Tibial nerve (tissue), 4 donors: ENCODE measurements at regions not wholly inside any gene's neighbourhood (a gene's known extent, or its start where the extent isn't known, plus 50 kb on each side); places are given as distances from the start of the nearest gene placed in this dataset.
"Not testable (repeated sequence)": the region's sequence is repeated elsewhere in the genome, so short reads cannot be mapped to it uniquely, and the experiment has no call there.

ENCODE experiments used
- DNase-seq, 2 donors: peaks; one replicate each; pipeline ENCODE4 v3.0.0-alpha.2; 2019; ENCODE audit warnings: low spot score in 2 of 2
- H3K27ac ChIP-seq, 4 donors: fragments of 200-600 bp; sonication (generic) in 3 of 4; one replicate each; pipeline ENCODE4 v1.5.1; 2017 to 2019; ENCODE audit warnings: mild to moderate bottlenecking in 1 of 4
- H3K27me3 ChIP-seq, 2 donors: fragments of 200-600 bp; sonication (generic) in 1 of 2; one replicate each; pipeline versions ENCODE4 v1.5.1 to v1.6.0; 2017 to 2019
- H3K36me3 ChIP-seq, 3 donors: fragments of 200-600 bp; sonication (generic); one replicate each; pipeline ENCODE4 v1.5.1; 2018 to 2019
- H3K4me1 ChIP-seq, 4 donors: fragments of 200-600 bp; sonication (generic) in 3 of 4; one replicate each; pipeline ENCODE4 v1.5.1; 2017 to 2019
- H3K4me3 ChIP-seq, 4 donors: fragments of 200-600 bp; sonication (generic) in 3 of 4; one replicate each; pipeline ENCODE4 v1.5.1; 2017 to 2019; ENCODE audit warnings: mild to moderate bottlenecking in 1 of 4, moderate library complexity in 1 of 4
- H3K9me3 ChIP-seq, 4 donors: fragments of 200-600 bp; sonication (generic) in 3 of 4; one replicate each; pipeline ENCODE4 v1.5.1; 2017 to 2019
- CTCF ChIP-seq, 5 experiments: fragments of 200-600 bp in 3 of 5; fragments of 450-650 bp in 2 of 5; sonication (generic) in 3 of 5; IDR thresholded peaks; one replicate each; pipeline ENCODE4 v1.5.1; 2016 to 2019; ENCODE audit warnings: antibody characterized with exemption in 5 of 5, mild to moderate bottlenecking in 3 of 5, moderate library complexity in 2 of 5
- EP300 ChIP-seq, 2 donors: sonication (generic); formaldehyde crosslinking; IDR thresholded peaks; one replicate each; pipeline ENCODE4 v1.6.1; 2017; ENCODE audit warnings: antibody characterized with exemption in 2 of 2, mild to moderate bottlenecking in 1 of 2
- POLR2A ChIP-seq, 2 donors: fragments of 450-650 bp; IDR thresholded peaks; one replicate each; pipeline ENCODE4 v1.6.1; 2017; ENCODE audit warnings: antibody characterized with exemption in 2 of 2, mild to moderate bottlenecking in 2 of 2, moderate library complexity in 2 of 2
- WGBS, 2 donors: methylation state at CpG; one replicate each; pipeline ENCODE4 v1.1.5; 2018; 5-methylcytosine and 5-hydroxymethylcytosine counted together

- Histone ChIP-seq H3K4me1 (no peaks in the 10 kb centered on the region), H3K9me3 (peaks cover 0 to 17% (median 2%) of the 10 kb centered on the region in 4 donors), H3K27ac (no peak overlapping the region), H3K27me3 (no peaks in the 10 kb centered on the region), H3K36me3 (no peaks in the 10 kb centered on the region), H3K4me3 (no peak overlapping the region)
- TF ChIP-seq EP300 (IDR thresholded peaks at IDR 0.05) (no peak), POLR2A (IDR thresholded peaks at IDR 0.05) (no peak), CTCF (IDR thresholded peaks at IDR 0.05) (no peak)
- no peak for DNase-seq
- WGBS, 2 donors = 79 to 91% methylated on average over 1 of the region's 1 CpG
Observed at GRCh38 chr2:228426502-228427216, 245.2 kb upstream of the SPHKAP start.

DNA sequence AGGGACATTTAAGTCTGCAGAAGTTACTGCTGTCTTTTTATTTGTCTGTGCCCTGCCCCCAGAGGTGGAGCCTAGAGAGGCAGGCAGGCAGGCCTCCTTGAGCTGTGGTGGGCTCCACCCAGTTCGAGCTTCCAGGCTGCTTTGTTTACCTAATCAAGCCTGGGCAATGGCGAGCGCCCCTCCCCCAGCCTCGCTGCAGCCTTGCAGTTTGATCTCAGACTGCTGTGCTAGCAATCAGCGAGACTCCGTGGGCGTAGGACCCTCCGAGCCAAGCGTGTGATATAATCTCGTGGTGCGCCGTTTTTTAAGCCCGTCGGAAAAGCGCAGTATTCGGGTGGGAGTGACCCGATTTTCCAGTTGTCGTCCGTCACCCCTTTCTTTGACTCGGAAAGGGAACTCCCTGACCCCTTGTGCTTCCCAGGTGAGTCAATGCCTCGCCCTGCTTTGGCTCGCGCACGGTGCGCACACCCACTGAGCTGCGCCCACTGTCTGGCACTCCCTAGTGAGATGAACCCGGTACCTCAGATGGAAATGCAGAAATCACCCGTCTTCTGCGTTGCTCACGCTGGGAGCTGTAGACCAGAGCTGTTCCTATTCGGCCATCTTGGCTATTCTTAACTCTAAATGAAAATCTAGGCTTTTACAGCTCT is 244.0 kb upstream of the SPHKAP start:
- not testable (repeated sequence) for H3K27me3 ChIP-seq, H3K4me1 ChIP-seq, H3K27ac ChIP-seq, H3K36me3 ChIP-seq, DNase-seq, H3K4me3 ChIP-seq
- WGBS, 2 donors = 84 to 86% methylated on average over 27 to 30 of the region's 31 CpGs
- peaks cover 0 to 17% (median 2%) of the 10 kb centered on the region in 4 donors for H3K9me3 ChIP-seq

DNA sequence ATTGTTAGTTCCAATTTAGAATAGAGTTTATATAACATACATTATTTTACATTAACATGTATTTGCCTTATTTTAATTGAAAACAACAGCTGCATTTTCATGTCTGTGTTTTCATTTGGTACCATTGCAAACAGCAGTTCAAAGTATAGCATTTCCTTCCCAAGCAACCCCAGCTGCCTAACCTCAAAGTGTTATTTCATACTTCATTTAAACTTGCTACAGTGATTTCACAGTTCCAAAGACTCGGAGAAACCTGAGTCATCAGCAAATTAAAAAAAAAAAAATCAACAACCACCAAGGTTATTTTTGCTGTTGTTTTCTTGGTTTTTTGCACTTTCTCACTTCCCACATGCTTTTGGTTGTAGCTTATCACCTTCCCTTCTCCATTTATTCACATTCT is 236.5 kb upstream of the SPHKAP start:
- 30 to 46% methylated on average over 1 of the region's 1 CpG for WGBS, 2 donors

DNA sequence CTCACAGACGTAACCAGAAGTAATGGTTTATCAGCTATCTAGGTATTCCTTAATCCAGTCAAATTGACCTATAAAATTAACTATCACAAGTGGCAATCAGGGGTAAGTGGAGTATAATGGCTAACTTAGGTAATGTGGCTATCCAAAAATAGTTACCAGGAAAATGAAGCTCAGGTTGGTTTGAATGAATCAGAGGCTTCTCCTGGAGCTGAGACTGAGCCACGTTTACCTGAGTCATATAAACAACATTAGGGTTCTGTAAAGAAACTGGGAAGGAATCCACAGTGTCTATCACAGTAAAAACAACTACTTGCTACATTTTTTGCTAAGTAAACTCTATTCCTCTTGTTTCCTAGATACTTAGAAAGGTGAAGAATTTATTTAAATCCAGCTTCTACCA is 236.0 kb upstream of the SPHKAP start:
- WGBS, 2 donors = 41 to 54% methylated on average over 2 of the region's 2 CpGs
- Histone ChIP-seq H3K4me1 (no peaks in the 10 kb centered on the region), H3K27ac (no peak overlapping the region), H3K36me3 (no peaks in the 10 kb centered on the region), H3K9me3 (no peaks in the 10 kb centered on the region), H3K4me3 (no peak overlapping the region), H3K27me3 (no peaks in the 10 kb centered on the region)
- TF ChIP-seq POLR2A (IDR thresholded peaks at IDR 0.05) (no peak), CTCF (IDR thresholded peaks at IDR 0.05) (no peak), EP300 (IDR thresholded peaks at IDR 0.05) (no peak)
- no peak for DNase-seq

More for the DNA sequence above, 236.5 kb upstream of the SPHKAP start:
- no peaks in the 10 kb centered on the region for H3K27me3 ChIP-seq
- no peak for TF ChIP-seq POLR2A (IDR thresholded peaks at IDR 0.05)
- no peak for TF ChIP-seq EP300 (IDR thresholded peaks at IDR 0.05)
- no peak for TF ChIP-seq CTCF (IDR thresholded peaks at IDR 0.05)
- DNase-seq = no peak
- no peak overlapping the region for H3K27ac ChIP-seq
- H3K4me3 ChIP-seq = no peak overlapping the region
- no peaks in the 10 kb centered on the region for H3K9me3 ChIP-seq
- no peaks in the 10 kb centered on the region for H3K36me3 ChIP-seq
- H3K4me1 ChIP-seq = no peaks in the 10 kb centered on the region

- H3K27me3 ChIP-seq = no peaks in the 10 kb centered on the region
- TF ChIP-seq EP300 (IDR thresholded peaks at IDR 0.05) (no peak), POLR2A (IDR thresholded peaks at IDR 0.05) (no peak), CTCF (IDR thresholded peaks at IDR 0.05) (no peak)
- no peak overlapping the region for H3K27ac ChIP-seq
- no peak for DNase-seq
- WGBS, 2 donors = 88 to 97% methylated on average over 1 of the region's 1 CpG
- H3K9me3 ChIP-seq = no peaks in the 10 kb centered on the region
- no peaks in the 10 kb centered on the region for H3K36me3 ChIP-seq
- H3K4me1 ChIP-seq = no peaks in the 10 kb centered on the region
- H3K4me3 ChIP-seq = no peak overlapping the region
Observed at GRCh38 chr2:228410061-228410460, 228.6 kb upstream of the SPHKAP start.
